ENCODE measurements at regions not wholly inside any gene's neighbourhood (a gene's known extent, or its start where the extent isn't known, plus 50 kb on each side); places are given as distances from the start of the nearest gene placed in this dataset.
A peak's percentile ranks its signal among the peaks of the same experiment; 100 is the strongest.

- Histone ChIP-seq H3K4me3 (no peak overlapping the region), H3K4me1 (peaks cover 30% of the 10 kb centered on the region), H3K27ac (no peak overlapping the region), H3K36me3 (no peaks in the 10 kb centered on the region), H3K27me3 (no peaks in the 10 kb centered on the region), H3K9me3 (no peaks in the 10 kb centered on the region)
- intact Hi-C loops (cut with DNase I), result no loop called here
- DNase-seq (ENCODE audit: extremely low spot score in 2 of 2), result no peak
- TF ChIP-seq POLR2AphosphoS5 (IDR thresholded peaks at IDR 0.05; ENCODE audit: insufficient read depth in 1 of 2, low read depth in 1 of 2), result no peak
- no peak for TF ChIP-seq CTCF (IDR thresholded peaks at IDR 0.05)
- TF ChIP-seq POLR2A (IDR thresholded peaks at IDR 0.05), result no peak
Measured at GRCh38 chr12:91276509-91276908, 93.9 kb upstream of the DCN start.

- peak overlapping the region; percentile 69 for H3K27ac ChIP-seq
- H3K27me3 ChIP-seq, result no peaks in the 10 kb centered on the region
- no peak for TF ChIP-seq POLR2A (IDR thresholded peaks at IDR 0.05)
- no peak for TF ChIP-seq CTCF (IDR thresholded peaks at IDR 0.05)
- TF ChIP-seq POLR2AphosphoS5 (IDR thresholded peaks at IDR 0.05; ENCODE audit: insufficient read depth in 1 of 2, low read depth in 1 of 2), result no peak
- H3K9me3 ChIP-seq, result no peaks in the 10 kb centered on the region
- H3K36me3 ChIP-seq, result no peaks in the 10 kb centered on the region
- peaks cover 30% of the 10 kb centered on the region for H3K4me1 ChIP-seq
- intact Hi-C loops (cut with DNase I), result no loop called here
- H3K4me3 ChIP-seq, result no peak overlapping the region
- no peak for DNase-seq (ENCODE audit: extremely low spot score in 2 of 2)
Measured at GRCh38 chr12:91275321-91275720, 92.7 kb upstream of the DCN start.

GRCh38 chr12:91274916-91275315 is 92.3 kb upstream of the DCN start:
- H3K9me3 ChIP-seq, result no peaks in the 10 kb centered on the region
- H3K27ac ChIP-seq, result peak overlapping the region; percentile 69
- H3K4me3 ChIP-seq, result no peak overlapping the region
- DNase-seq (ENCODE audit: extremely low spot score in 2 of 2), result no peak
- H3K27me3 ChIP-seq, result no peaks in the 10 kb centered on the region
- H3K36me3 ChIP-seq, result no peaks in the 10 kb centered on the region
- no peak for TF ChIP-seq POLR2A (IDR thresholded peaks at IDR 0.05)
- no peak for TF ChIP-seq CTCF (IDR thresholded peaks at IDR 0.05)
- peak in 1 of 2 donors; percentile 7 for TF ChIP-seq POLR2AphosphoS5 (IDR thresholded peaks at IDR 0.05; ENCODE audit: insufficient read depth in 1 of 2, low read depth in 1 of 2)
- peaks cover 30% of the 10 kb centered on the region for H3K4me1 ChIP-seq
- intact Hi-C loops (cut with DNase I), result no loop called here

- intact Hi-C loops (cut with DNase I), result no loop called here
- H3K36me3 ChIP-seq, result no peaks in the 10 kb centered on the region
- no peak for DNase-seq (ENCODE audit: extremely low spot score in 2 of 2)
- no peaks in the 10 kb centered on the region for H3K9me3 ChIP-seq
- TF ChIP-seq POLR2AphosphoS5 (IDR thresholded peaks at IDR 0.05; ENCODE audit: insufficient read depth in 1 of 2, low read depth in 1 of 2), result no peak
- no peak for TF ChIP-seq CTCF (IDR thresholded peaks at IDR 0.05)
- TF ChIP-seq POLR2A (IDR thresholded peaks at IDR 0.05), result no peak
- no peaks in the 10 kb centered on the region for H3K27me3 ChIP-seq
- H3K4me3 ChIP-seq, result no peak overlapping the region
- H3K4me1 ChIP-seq, result peaks cover 30% of the 10 kb centered on the region
- H3K27ac ChIP-seq, result peak overlapping the region; percentile 69
Measured at GRCh38 chr12:91273560-91273959, 90.9 kb upstream of the DCN start.

- H3K27me3 ChIP-seq, result no peaks in the 10 kb centered on the region
- intact Hi-C loops (cut with DNase I), result no loop called here
- H3K4me3 ChIP-seq, result no peak overlapping the region
- H3K36me3 ChIP-seq, result no peaks in the 10 kb centered on the region
- H3K9me3 ChIP-seq, result no peaks in the 10 kb centered on the region
- DNase-seq (ENCODE audit: extremely low spot score in 2 of 2), result no peak
- H3K4me1 ChIP-seq, result peaks cover 30% of the 10 kb centered on the region
- H3K27ac ChIP-seq, result peak overlapping the region; percentile 37
- TF ChIP-seq POLR2AphosphoS5 (IDR thresholded peaks at IDR 0.05; ENCODE audit: insufficient read depth in 1 of 2, low read depth in 1 of 2), result peak in 1 of 2 donors; percentile 61
- no peak for TF ChIP-seq POLR2A (IDR thresholded peaks at IDR 0.05)
Measured at GRCh38 chr12:91272461-91273063, 89.9 kb upstream of the DCN start.
